ENCODE measurements at regions not wholly inside any gene's neighbourhood (a gene's known extent, or its start where the extent isn't known, plus 50 kb on each side); places are given as distances from the start of the nearest gene placed in this dataset.

GRCh38 chrX:137263374-137263773 is 229.6 kb upstream of the GPR101 start:
- no peak for TF ChIP-seq CTCF (optimal IDR thresholded peaks at IDR 0.05 in 1 of 3, IDR thresholded peaks at IDR 0.05 in 1 of 3, conservative IDR thresholded peaks at IDR 0.05 in 1 of 3; ENCODE audit: extremely low read depth in 1 of 3, insufficient read depth in 2 of 3, low read length in 3 of 3)
- no peak for TF ChIP-seq EZH2 (IDR thresholded peaks at IDR 0.05; ENCODE audit: low read length)

Measured in keratinocyte (primary cell).